ENCODE measurements at regions not wholly inside any gene's neighbourhood (a gene's known extent, or its start where the extent isn't known, plus 50 kb on each side); places are given as distances from the start of the nearest gene placed in this dataset.

- TF ChIP-seq CTCF (IDR thresholded peaks at IDR 0.05), result no peak
- Histone ChIP-seq H3K4me1 (ENCODE audit: control insufficient read depth in 1 of 2, insufficient read depth in 2 of 2, low read length in 2 of 2) (no peaks in the 10 kb centered on the region), H4K20me1 (ENCODE audit: insufficient read depth, low read length) (no peaks in the 10 kb centered on the region), H3K4me2 (replicated peaks; ENCODE audit: extremely low read depth, low read length, poor library complexity, severe bottlenecking) (no peak overlapping the region), H2AFZ (ENCODE audit: insufficient read depth, low read depth, low read length, poor library complexity, severe bottlenecking) (no peak overlapping the region), H3K36me3 (replicated peaks in 1 of 2; ENCODE audit: control insufficient read depth in 1 of 2, insufficient read depth in 2 of 2, low read length in 2 of 2) (no peaks in the 10 kb centered on the region), H3K27me3 (ENCODE audit: control insufficient read depth in 2 of 2, insufficient read depth in 2 of 2, low read length in 2 of 2) (no peaks in the 10 kb centered on the region), H3K9ac (ENCODE audit: insufficient read depth, low read length, poor library complexity, severe bottlenecking) (no peak overlapping the region), H3K79me2 (ENCODE audit: insufficient read depth, low read length) (no peaks in the 10 kb centered on the region), H3K9me3 (replicated peaks in 1 of 2; ENCODE audit: control insufficient read depth in 1 of 2, insufficient read depth in 1 of 2, low read length in 2 of 2) (peaks cover 18 to 20% of the 10 kb centered on the region in 2 donors), H3K4me3 (replicated peaks in 1 of 3; ENCODE audit: low read depth in 2 of 3, low read length in 3 of 3) (no peak overlapping the region), H3K27ac (ENCODE audit: low read depth in 1 of 2, low read length in 2 of 2) (no peak overlapping the region)
- Mint-ChIP-seq H3K4me1 (peaks cover 2% of the 10 kb centered on the region), H3K27ac (no peak overlapping the region), H3K9me3 (peaks cover 14 to 22% (median 19%) of the 10 kb centered on the region in 7 donors), H3K27me3 (ENCODE audit: low read depth in 3 of 3) (no peaks in the 10 kb centered on the region), H3K36me3 (no peaks in the 10 kb centered on the region), H3K4me3 (no peak overlapping the region)
- no peak for DNase-seq
- 77% methylated on average over 6 of the region's 9 CpGs for WGBS (ENCODE audit: insufficient coverage)
- intact Hi-C loops (cut with micrococcal nuclease), result no loop called here
Measured at GRCh38 chr1:81617308-81617967, 183.3 kb upstream of the ADGRL2 start.

- no peaks in the 10 kb centered on the region for H3K27me3 Mint-ChIP-seq (ENCODE audit: low read depth in 3 of 3)
- Histone ChIP-seq H3K36me3 (replicated peaks in 1 of 2; ENCODE audit: control insufficient read depth in 1 of 2, insufficient read depth in 2 of 2, low read length in 2 of 2) (no peaks in the 10 kb centered on the region), H3K27ac (ENCODE audit: low read depth in 1 of 2, low read length in 2 of 2) (no peak overlapping the region), H4K20me1 (ENCODE audit: insufficient read depth, low read length) (no peaks in the 10 kb centered on the region), H3K4me2 (replicated peaks; ENCODE audit: extremely low read depth, low read length, poor library complexity, severe bottlenecking) (no peak overlapping the region), H3K4me1 (ENCODE audit: control insufficient read depth in 1 of 2, insufficient read depth in 2 of 2, low read length in 2 of 2) (no peaks in the 10 kb centered on the region), H3K9ac (ENCODE audit: insufficient read depth, low read length, poor library complexity, severe bottlenecking) (no peak overlapping the region), H3K9me3 (replicated peaks in 1 of 2; ENCODE audit: control insufficient read depth in 1 of 2, insufficient read depth in 1 of 2, low read length in 2 of 2) (peaks cover 17 to 20% of the 10 kb centered on the region in 2 donors), H3K79me2 (ENCODE audit: insufficient read depth, low read length) (no peaks in the 10 kb centered on the region), H3K27me3 (ENCODE audit: control insufficient read depth in 2 of 2, insufficient read depth in 2 of 2, low read length in 2 of 2) (no peaks in the 10 kb centered on the region), H2AFZ (ENCODE audit: insufficient read depth, low read depth, low read length, poor library complexity, severe bottlenecking) (no peak overlapping the region), H3K4me3 (replicated peaks in 1 of 3; ENCODE audit: low read depth in 2 of 3, low read length in 3 of 3) (no peak overlapping the region)
- intact Hi-C loops (cut with micrococcal nuclease), result no loop called here
- 17% methylated on average over 1 of the region's 3 CpGs for WGBS (ENCODE audit: insufficient coverage)
- H3K27ac Mint-ChIP-seq, result no peak overlapping the region
- H3K4me1 Mint-ChIP-seq, result peaks cover 2% of the 10 kb centered on the region
- TF ChIP-seq CTCF (IDR thresholded peaks at IDR 0.05), result no peak
- H3K36me3 Mint-ChIP-seq, result no peaks in the 10 kb centered on the region
- no peak overlapping the region for H3K4me3 Mint-ChIP-seq
- H3K9me3 Mint-ChIP-seq, result peaks cover 12 to 21% (median 20%) of the 10 kb centered on the region in 7 donors
- DNase-seq, result no peak
Measured at GRCh38 chr1:81613803-81614202, 186.9 kb upstream of the ADGRL2 start.
